ENCODE measurements at regions not wholly inside any gene's neighbourhood (a gene's known extent, or its start where the extent isn't known, plus 50 kb on each side); places are given as distances from the start of the nearest gene placed in this dataset.

DNA sequence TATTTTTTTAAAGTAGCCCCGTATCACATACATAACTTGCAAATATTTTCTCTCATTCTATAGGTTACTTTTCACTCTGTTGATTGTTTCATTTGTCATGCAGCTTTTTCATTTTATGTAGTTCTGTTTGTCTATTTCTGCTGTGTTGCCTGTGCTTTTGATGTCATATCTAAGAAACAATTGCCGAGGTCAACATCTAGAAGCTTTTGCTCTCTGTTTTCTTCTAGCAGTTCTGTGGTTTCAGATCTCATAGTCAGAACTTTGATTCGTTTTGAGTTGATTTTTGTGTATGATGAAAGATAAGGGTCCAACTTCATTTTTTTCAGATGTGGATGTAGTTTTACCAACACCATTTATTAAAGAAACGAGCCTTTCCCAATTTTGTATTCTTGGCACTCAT, 79.5 kb downstream of the CD200 start:
- POLR2A ChIA-PET = no interaction called here
- CTCF ChIA-PET = no interaction called here
- TF ChIP-seq, protein P1, sequence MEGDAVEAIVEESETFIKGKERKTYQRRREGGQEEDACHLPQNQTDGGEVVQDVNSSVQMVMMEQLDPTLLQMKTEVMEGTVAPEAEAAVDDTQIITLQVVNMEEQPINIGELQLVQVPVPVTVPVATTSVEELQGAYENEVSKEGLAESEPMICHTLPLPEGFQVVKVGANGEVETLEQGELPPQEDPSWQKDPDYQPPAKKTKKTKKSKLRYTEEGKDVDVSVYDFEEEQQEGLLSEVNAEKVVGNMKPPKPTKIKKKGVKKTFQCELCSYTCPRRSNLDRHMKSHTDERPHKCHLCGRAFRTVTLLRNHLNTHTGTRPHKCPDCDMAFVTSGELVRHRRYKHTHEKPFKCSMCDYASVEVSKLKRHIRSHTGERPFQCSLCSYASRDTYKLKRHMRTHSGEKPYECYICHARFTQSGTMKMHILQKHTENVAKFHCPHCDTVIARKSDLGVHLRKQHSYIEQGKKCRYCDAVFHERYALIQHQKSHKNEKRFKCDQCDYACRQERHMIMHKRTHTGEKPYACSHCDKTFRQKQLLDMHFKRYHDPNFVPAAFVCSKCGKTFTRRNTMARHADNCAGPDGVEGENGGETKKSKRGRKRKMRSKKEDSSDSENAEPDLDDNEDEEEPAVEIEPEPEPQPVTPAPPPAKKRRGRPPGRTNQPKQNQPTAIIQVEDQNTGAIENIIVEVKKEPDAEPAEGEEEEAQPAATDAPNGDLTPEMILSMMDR (IDR thresholded peaks at IDR 0.05; ENCODE audit: control extremely low read depth, extremely low read depth, low read depth, missing control alignments) = no peak
- no peak for DNase-seq (ENCODE audit: extremely low spot score)

DNA sequence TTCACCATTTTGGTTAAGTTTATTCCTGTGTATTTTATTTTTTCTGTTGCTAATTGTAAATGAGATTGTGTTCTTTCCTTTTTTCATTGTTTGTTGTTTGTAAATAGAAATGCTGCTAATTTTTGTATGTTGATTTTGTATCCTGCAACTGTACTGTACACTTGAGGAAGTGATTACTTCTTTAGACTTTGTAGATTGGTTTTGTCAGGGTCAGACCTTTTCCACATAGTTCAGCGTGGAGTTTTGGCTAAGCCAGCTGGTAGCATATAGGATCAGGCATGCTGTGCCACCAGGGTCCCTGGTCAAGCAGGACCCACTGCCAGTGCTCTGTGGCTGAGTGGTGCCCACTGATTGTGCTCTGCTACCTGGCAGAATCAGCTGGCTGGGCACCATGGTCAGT, 80.1 kb downstream of the CD200 start:
- TF ChIP-seq, protein P1 (IDR thresholded peaks at IDR 0.05; ENCODE audit: control extremely low read depth, extremely low read depth, low read depth, missing control alignments) = no peak
- CTCF ChIA-PET = interaction anchor here (1.4 to 1.9 kb wide), 2 partner anchors 11 to 48 kb away, joined by 4 to 6 read pairs; no protein-coding TSS in a partner anchor
- no peak for DNase-seq (ENCODE audit: extremely low spot score)
- POLR2A ChIA-PET = no interaction called here

DNA sequence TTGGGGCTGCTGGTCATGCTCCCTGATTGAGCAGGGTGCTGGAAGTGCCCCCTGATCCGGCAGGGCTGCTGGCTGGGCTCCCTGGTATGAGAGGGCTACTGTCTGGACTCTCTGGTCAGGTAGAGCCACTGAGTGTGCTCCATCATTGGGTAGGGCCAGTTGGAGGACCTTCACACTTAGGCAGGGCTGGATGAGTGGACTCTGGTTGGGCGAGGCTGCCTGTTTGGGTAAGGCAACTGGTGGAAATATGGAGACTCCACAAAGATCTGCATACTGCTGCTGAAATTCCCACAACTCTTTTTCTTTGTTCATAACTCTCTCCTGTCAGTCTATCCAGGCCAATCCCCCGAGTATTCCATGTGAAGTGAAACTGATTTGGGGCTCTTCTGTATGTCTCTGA, 80.8 kb downstream of the CD200 start:
- DNase-seq (ENCODE audit: extremely low spot score) = no peak
- TF ChIP-seq, protein P1 (IDR thresholded peaks at IDR 0.05; ENCODE audit: control extremely low read depth, extremely low read depth, low read depth, missing control alignments) = no peak
- ChIA-PET POLR2A (no interaction called here), CTCF (interaction anchor here (0.9 to 1.9 kb wide), 4 partner anchors 11 to 91 kb away, joined by 3 to 6 read pairs (median 4); no protein-coding TSS in a partner anchor)

Data from GM10248 (cell line).